PC-3 (cell line): ENCODE measurements at regions not wholly inside any gene's neighbourhood (a gene's known extent, or its start where the extent isn't known, plus 50 kb on each side); places are given as distances from the start of the nearest gene placed in this dataset.

Source experiments
- ATAC-seq: fragments of 200-7000 bp; cut with Tn5 transposase; 2 replicates; pipeline ENCODE4 v1.9.1; 2020; ENCODE audit warnings: mild to moderate bottlenecking, moderate library complexity
- BruUV-seq: library from RNA; stranded (reverse); fragments of 400-500 nt; replicated peaks from 2 replicates; lab custom pipeline; 2021; lab: Mats Ljungman, UMichigan
- CTCF ChIA-PET: fragments of 300-600 bp; sonication (Branson Sonifier 250); formaldehyde crosslinking; loops from one replicate; lab custom pipeline; 2022; ENCODE audit warnings: antibody characterized with exemption; lab: Charles Lee
- POLR2A ChIA-PET: fragments of 300-600 bp; sonication (Branson Sonifier 250); formaldehyde crosslinking; loops from one replicate; lab custom pipeline; 2022; ENCODE audit warnings: antibody characterized with exemption; ENCODE audit not compliant: unreplicated experiment; lab: Charles Lee
- DNase-seq: peaks from one replicate; pipeline ENCODE4 v3.0.0-alpha.2; 2015
- H2AFZ ChIP-seq: fragments of 300-600 bp; sonication (generic); 2 replicates; pipeline ENCODE4 v1.6.0; 2016; ENCODE audit warnings: antibody characterized with exemption, low read length
- H3F3A ChIP-seq: fragments of 300-600 bp; sonication (generic); one replicate; pipeline ENCODE4 v1.6.0; 2017; ENCODE audit warnings: antibody characterized with exemption, low read length, control low read depth, mild to moderate bottlenecking; ENCODE audit not compliant: unreplicated experiment
- H3K27ac ChIP-seq: fragments of 300-600 bp; sonication (generic); 2 replicates; pipeline ENCODE4 v1.5.1; 2016; ENCODE audit warnings: mild to moderate bottlenecking, low read length
- H3K27me3 ChIP-seq: fragments of 300-600 bp; sonication (generic); 2 replicates; pipeline ENCODE4 v1.6.1; 2016; ENCODE audit warnings: low read length, mixed read lengths
- H3K36me3 ChIP-seq: fragments of 300-600 bp; sonication (generic); 2 replicates; pipeline ENCODE4 v1.6.1; 2016; ENCODE audit warnings: low read depth, mixed run types, low read length, mixed read lengths
- H3K4me1 ChIP-seq: fragments of 300-600 bp; sonication (generic); 2 replicates; pipeline ENCODE4 v1.5.1; 2016; ENCODE audit warnings: low read length; ENCODE audit not compliant: insufficient read depth
- H3K4me2 ChIP-seq: fragments of 300-600 bp; sonication (generic); 2 replicates; pipeline ENCODE4 v1.6.0; 2016; ENCODE audit warnings: low read length
- H3K4me3 ChIP-seq: fragments of 300-600 bp; sonication (generic); 2 replicates; pipeline ENCODE4 v1.5.1; 2016; ENCODE audit warnings: mild to moderate bottlenecking, low read length, mixed read lengths
- H3K79me2 ChIP-seq: fragments of 300-600 bp; sonication (generic); 2 replicates; pipeline ENCODE4 v1.6.1; 2017; ENCODE audit warnings: low read length, mixed read lengths
- H3K9ac ChIP-seq: fragments of 300-600 bp; sonication (generic); 2 replicates; pipeline ENCODE4 v1.6.0; 2016; ENCODE audit warnings: mild to moderate bottlenecking, low read length
- H3K9me2 ChIP-seq: fragments of 300-600 bp; sonication (generic); replicated peaks from 2 replicates; pipeline ENCODE4 v1.6.1; 2016; ENCODE audit warnings: mixed run types, low read length, mixed read lengths
- H3K9me3 ChIP-seq: fragments of 300-600 bp; sonication (generic); 2 replicates; pipeline ENCODE4 v1.6.1; 2016; ENCODE audit warnings: low read length, mixed read lengths
- H4K20me1 ChIP-seq: fragments of 300-600 bp; sonication (generic); 2 replicates; pipeline ENCODE4 v1.6.1; 2016; ENCODE audit warnings: low read length, mixed read lengths
- EZH2 ChIP-seq: fragments of 300-600 bp; sonication (generic); IDR thresholded peaks from one replicate; pipeline ENCODE4 v1.6.1; 2017; ENCODE audit warnings: antibody characterized with exemption, mild to moderate bottlenecking, low read length; ENCODE audit not compliant: unreplicated experiment
- EZH2phosphoT487 ChIP-seq: fragments of 300-600 bp; sonication (generic); IDR thresholded peaks from 2 replicates; pipeline ENCODE4 v1.6.1; 2018; ENCODE audit warnings: mild to moderate bottlenecking, antibody characterized with exemption, low read length, borderline replicate concordance
- intact Hi-C: fragments of 100-400 bp; cut with micrococcal nuclease; formaldehyde crosslinking; loops from 2 replicates; pipeline ENCODE4 v1.9.0; 2023
- TF ChIP-seq, protein P1 (sequence below): fragments of 300-600 bp; sonication (generic); conservative IDR thresholded peaks from 2 replicates; pipeline ENCODE4 v1.5.1; 2017; ENCODE audit warnings: antibody characterized with exemption, low read depth, mild to moderate bottlenecking, low read length

DNA sequence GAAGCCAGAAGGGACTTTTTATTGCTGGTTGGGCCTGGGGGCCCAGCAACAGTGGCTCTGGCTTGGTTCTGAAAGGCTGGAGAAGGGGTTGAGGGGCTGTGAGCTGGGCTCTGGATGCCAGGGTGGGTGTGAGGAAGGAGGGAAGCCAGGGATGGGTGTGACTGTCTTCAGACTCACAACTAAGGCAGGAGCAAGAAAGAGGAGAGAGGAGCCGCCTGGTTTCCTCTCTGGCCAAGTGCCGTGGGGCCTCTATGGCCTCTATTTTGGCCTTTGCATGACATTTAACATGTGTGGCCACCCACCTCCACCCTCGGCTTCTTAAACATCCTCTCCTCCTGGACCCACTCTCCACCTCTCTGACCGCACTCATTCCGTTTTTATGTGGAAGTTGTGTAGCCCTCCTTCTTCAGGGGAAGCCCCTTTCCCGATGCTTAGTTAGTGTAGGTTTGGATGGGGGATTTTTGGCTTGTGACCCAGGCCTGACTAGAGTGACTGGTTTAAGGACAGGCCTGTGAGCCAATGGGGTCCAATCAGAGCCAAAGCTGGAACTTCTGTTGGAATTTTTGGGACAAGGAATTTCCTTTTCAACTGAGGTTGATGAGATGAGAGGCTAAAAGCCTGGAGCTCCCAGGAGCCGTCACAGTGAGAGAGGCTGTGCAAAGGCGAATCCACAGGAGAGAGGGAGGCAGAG lies 517.8 kb downstream of the CCDC171 start:
- TF ChIP-seq, protein P1, sequence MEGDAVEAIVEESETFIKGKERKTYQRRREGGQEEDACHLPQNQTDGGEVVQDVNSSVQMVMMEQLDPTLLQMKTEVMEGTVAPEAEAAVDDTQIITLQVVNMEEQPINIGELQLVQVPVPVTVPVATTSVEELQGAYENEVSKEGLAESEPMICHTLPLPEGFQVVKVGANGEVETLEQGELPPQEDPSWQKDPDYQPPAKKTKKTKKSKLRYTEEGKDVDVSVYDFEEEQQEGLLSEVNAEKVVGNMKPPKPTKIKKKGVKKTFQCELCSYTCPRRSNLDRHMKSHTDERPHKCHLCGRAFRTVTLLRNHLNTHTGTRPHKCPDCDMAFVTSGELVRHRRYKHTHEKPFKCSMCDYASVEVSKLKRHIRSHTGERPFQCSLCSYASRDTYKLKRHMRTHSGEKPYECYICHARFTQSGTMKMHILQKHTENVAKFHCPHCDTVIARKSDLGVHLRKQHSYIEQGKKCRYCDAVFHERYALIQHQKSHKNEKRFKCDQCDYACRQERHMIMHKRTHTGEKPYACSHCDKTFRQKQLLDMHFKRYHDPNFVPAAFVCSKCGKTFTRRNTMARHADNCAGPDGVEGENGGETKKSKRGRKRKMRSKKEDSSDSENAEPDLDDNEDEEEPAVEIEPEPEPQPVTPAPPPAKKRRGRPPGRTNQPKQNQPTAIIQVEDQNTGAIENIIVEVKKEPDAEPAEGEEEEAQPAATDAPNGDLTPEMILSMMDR = no peak
- TF ChIP-seq EZH2phosphoT487 (no peak), EZH2 (no peak)
- Histone ChIP-seq H3K27me3 (no peaks in the 10 kb centered on the region), H3K4me1 (peaks cover 18% of the 10 kb centered on the region), H2AFZ (no peak overlapping the region), H3F3A (no peaks in the 10 kb centered on the region), H3K4me3 (no peak overlapping the region), H3K36me3 (no peaks in the 10 kb centered on the region), H3K79me2 (no peaks in the 10 kb centered on the region), H4K20me1 (no peaks in the 10 kb centered on the region), H3K9me2 (no peaks in the 10 kb centered on the region), H3K4me2 (no peak overlapping the region), H3K9me3 (no peaks in the 10 kb centered on the region), H3K27ac (no peak overlapping the region), H3K9ac (no peak overlapping the region)
- ChIA-PET CTCF (no interaction called here), POLR2A (no interaction called here)
- intact Hi-C loops = no loop called here
- DNase-seq = no peak
- no TSS peak for BruUV-seq
- ATAC-seq = no peak

- TF ChIP-seq EZH2phosphoT487 = no peak
- no peak for TF ChIP-seq EZH2
- TF ChIP-seq, protein P1 = no peak
- POLR2A ChIA-PET = no interaction called here
- no peak for DNase-seq
- no peaks in the 10 kb centered on the region for H3K36me3 ChIP-seq
- H3K79me2 ChIP-seq = no peaks in the 10 kb centered on the region
- H2AFZ ChIP-seq = no peak overlapping the region
- no peaks in the 10 kb centered on the region for H3K9me2 ChIP-seq
- no peaks in the 10 kb centered on the region for H3K9me3 ChIP-seq
- intact Hi-C loops = no loop called here
- no peaks in the 10 kb centered on the region for H4K20me1 ChIP-seq
- no peak overlapping the region for H3K9ac ChIP-seq
- no peaks in the 10 kb centered on the region for H3F3A ChIP-seq
- CTCF ChIA-PET = no interaction called here
- H3K27ac ChIP-seq = no peak overlapping the region
- no peak overlapping the region for H3K4me2 ChIP-seq
- H3K4me3 ChIP-seq = no peak overlapping the region
- BruUV-seq = no TSS peak
- ATAC-seq = no peak
- peaks cover 19% of the 10 kb centered on the region for H3K4me1 ChIP-seq
- no peaks in the 10 kb centered on the region for H3K27me3 ChIP-seq
Measured at GRCh38 chr9:16071400-16071799, 518.6 kb downstream of the CCDC171 start.

DNA sequence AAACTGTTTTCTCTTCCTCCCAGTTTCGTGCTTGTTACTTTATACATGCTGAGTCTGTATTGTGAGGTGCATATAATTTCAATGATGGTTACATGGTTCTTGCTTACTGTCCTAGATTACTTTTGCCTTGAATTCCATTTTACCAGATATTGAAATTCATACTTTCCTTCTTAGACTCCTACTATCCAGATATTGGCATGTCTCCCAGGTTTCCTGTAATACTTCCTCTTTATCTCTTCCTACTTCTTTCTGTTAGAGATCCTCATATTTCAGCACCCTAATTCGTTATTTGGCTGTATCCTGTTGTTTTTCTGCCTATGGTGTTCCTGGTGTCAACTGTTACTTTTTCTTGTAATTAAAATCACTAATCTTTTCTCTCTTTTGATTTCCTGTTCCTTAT lies 522.1 kb downstream of the CCDC171 start:
- Histone ChIP-seq H3K9me3 (no peaks in the 10 kb centered on the region), H3K27ac (peak overlapping the region; percentile 23; the same call in 1 of the 2 replicates), H3K4me3 (no peak overlapping the region), H4K20me1 (no peaks in the 10 kb centered on the region), H3K79me2 (no peaks in the 10 kb centered on the region), H3K4me2 (peak overlapping the region; percentile 13; the same call in 1 of the 2 replicates), H3K36me3 (no peaks in the 10 kb centered on the region), H3K27me3 (no peaks in the 10 kb centered on the region), H3F3A (no peaks in the 10 kb centered on the region), H3K4me1 (peaks cover 18% of the 10 kb centered on the region), H3K9ac (no peak overlapping the region), H2AFZ (no peak overlapping the region), H3K9me2 (no peaks in the 10 kb centered on the region)
- POLR2A ChIA-PET = no interaction called here
- CTCF ChIA-PET = no interaction called here
- DNase-seq (peak; percentile 15), ATAC-seq (peak; percentile 38)
- BruUV-seq = no TSS peak
- TF ChIP-seq EZH2 (no peak), EZH2phosphoT487 (no peak)
- TF ChIP-seq, protein P1 = no peak
- intact Hi-C loops = no loop called here
